AG08396 (cell line): ENCODE measurements at regions not wholly inside any gene's neighbourhood (a gene's known extent, or its start where the extent isn't known, plus 50 kb on each side); places are given as distances from the start of the nearest gene placed in this dataset.
"Not testable (repeated sequence)": the region's sequence is repeated elsewhere in the genome, so short reads cannot be mapped to it uniquely, and the experiment has no call there.

Experiments used
- DNase-seq: peaks from one replicate; pipeline ENCODE4 v3.0.0; 2012; ENCODE audit warnings: low spot score, mixed read lengths

DNA sequence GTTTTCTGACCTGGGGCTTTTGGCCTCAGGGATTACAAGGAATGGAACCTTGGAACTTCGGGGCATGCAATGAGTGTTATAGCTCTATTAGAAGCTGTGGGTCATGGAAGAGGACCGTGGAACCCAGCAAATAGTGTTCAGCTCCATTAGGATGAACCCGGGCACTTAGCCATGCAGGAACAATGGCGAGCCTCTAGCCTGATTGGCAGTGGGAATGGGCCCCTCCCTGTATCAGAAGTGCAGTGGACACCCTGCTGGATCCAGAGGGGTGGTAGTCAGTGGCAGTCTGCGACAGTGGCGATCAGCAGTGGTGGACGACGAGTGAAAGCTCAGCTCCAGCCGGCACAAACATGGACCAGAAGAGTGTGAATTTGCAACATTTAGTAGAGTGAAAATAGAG is 315.4 kb upstream of the TECRL start:
- DNase-seq, result no peak

GRCh38 chr4:64721106-64721505 is 311.9 kb upstream of the TECRL start:
- no peak for DNase-seq

GRCh38 chr4:64718091-64718490 is 308.8 kb upstream of the TECRL start:
- no peak for DNase-seq

- DNase-seq, result no peak
These were observed 306.5 kb upstream of the TECRL start for GRCh38 chr4:64715741-64716140.

DNA sequence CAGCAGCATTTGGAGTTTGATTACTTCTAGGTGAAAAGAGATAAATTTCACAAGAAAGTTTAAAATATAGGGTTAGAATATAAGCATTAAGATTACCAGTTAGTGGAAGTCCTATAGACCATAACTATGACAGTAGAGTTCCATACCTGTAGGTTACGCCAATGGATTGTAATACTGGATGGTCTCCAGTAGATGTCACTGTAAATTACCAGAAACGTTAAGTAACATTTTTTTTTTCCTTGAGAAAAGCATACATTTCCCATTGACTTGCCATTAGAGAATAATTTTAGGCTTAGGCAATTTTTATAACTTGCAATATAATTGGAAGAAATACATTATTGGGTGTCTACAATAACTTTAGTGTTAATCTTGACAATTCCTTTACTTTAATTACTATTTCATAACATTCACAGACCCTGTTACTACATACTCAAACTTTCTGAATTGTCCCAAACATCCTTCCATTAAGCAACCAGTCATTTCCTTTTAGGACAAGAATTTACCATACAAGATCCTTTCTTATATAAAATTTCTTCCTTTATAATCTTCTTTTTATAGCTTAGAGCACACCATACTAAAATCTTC is 304.1 kb upstream of the TECRL start:
- peak; percentile 5 for DNase-seq

DNA sequence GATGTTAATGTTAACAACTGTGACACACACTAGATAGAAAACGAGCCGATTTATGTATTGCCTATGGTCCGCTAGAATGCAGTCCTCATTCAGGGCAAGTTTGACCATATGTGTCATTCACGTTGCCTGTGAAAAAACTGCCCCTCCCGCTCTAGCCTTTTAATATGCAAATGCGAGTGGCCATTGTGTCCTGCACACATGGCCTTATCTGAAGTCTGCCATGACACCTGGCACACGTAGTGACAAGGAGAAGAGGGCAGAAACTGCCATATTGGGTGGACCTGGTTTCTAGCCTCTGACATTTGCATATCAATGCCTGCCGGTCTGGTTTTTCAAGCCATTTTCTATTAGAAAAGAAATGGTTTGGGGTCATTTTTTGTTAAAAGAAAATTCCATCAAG is 303.3 kb upstream of the TECRL start:
- no peak for DNase-seq

DNA sequence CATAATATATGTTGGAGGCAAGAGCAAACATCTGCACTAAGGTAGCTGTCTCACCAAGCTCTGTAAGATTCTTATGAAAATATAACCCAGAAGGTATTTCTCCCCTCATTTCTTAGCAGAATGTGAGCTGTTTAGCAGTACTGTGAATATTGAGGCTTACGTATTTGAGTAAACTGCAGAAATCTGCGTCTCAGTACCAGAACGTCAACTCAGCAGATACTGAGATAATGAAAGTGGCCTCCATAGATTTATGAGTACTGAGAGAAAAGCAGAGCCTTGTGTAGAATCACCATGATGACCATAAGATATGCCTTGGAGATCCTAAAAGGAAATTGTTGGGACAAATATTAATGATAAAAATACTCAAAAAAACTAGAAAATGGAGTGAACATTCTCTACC is 296.7 kb upstream of the TECRL start:
- DNase-seq, result no peak

DNA sequence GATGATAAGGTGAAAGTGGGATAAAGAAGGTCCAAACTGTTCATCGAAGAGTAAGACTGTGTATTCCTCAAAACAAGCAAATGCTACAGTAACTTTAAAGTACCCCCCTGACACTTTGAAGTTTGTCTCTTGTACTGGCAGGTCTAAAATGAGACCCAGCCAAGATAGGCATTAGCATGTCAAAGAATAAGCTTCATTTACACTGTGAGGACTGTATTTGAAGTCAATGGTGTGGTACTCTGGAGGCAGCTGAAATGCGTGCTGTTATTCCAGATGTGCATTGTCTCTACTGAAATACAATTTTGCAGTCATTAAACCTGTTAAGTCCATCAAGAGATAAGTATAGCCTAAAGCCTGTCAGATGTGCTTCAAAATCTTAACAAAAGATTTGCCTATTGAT is 288.9 kb upstream of the TECRL start:
- DNase-seq, result no peak

- DNase-seq, result no peak
These were observed 273.7 kb upstream of the TECRL start for GRCh38 chr4:64682946-64683345.

GRCh38 chr4:64682481-64682880 is 273.2 kb upstream of the TECRL start:
- no peak for DNase-seq

- not testable (repeated sequence) for DNase-seq
These were observed 263.9 kb upstream of the TECRL start for GRCh38 chr4:64673121-64673520.

GRCh38 chr4:64670647-64671046 is 261.4 kb upstream of the TECRL start:
- no peak for DNase-seq

DNA sequence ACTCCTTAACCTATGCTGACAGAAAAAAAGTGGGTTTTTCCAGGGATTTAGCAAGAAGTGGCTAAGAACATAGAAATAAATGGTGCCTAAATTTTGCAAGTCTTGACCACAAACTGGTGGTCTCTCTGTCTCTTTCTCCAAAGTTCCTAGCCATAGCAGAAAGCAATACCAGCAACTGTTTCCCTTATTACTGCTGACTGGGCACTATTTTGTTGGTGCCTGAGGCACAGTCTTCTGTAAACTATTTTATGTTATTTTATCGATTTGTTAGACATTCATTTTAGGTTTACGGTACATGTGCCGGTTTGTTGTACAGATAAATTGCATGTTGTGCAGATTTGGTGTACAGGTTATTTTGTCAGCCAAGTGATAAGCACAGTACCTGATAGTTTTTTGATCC is 234.6 kb upstream of the TECRL start:
- no peak for DNase-seq

DNA sequence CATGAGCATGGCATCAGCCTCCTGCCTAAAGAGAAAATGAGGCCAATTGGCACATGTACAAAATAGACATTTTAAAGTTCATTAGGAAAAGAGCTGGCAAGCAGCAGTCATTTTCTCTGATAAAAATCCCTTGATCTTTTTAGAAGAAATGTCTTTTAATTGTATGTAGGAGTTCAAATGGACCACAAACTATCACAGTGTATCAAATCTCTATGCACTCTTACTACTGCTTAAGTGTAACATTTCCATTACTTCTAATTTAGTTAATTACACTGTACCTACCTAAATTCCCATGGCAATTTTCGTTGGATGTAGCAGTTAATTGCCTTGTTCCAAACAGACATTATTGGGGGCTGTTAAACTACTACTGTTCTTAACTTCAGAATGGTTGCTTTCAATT is 233.7 kb upstream of the TECRL start:
- DNase-seq, result no peak

- not testable (repeated sequence) for DNase-seq
These were observed 231.2 kb upstream of the TECRL start for GRCh38 chr4:64640402-64640801.

GRCh38 chr4:64625438-64625837 is 216.2 kb upstream of the TECRL start:
- DNase-seq, result no peak

- DNase-seq, result no peak
These were observed 208.6 kb upstream of the TECRL start for GRCh38 chr4:64617800-64618199.

DNA sequence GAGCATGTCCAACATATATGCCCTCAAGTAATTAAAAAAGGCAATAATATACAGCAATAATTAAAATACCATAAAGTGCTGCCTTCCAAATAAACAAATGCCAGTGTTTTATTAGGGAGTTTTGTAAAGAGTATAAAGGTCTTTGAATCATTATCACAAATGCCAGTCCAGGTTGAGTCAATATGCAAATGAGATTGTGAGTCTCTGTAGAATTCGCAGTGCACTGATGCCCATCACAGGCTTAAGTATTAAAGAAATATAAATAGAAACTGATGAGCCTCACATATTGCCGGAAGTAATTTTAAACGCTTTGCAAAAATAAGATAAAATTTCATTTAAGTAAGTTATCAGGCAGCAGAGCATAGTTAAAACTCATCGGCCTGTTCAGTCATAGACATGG is 205.0 kb upstream of the TECRL start:
- DNase-seq, result no peak

- no peak for DNase-seq
These were observed 203.8 kb upstream of the TECRL start for GRCh38 chr4:64613046-64613445.

DNA sequence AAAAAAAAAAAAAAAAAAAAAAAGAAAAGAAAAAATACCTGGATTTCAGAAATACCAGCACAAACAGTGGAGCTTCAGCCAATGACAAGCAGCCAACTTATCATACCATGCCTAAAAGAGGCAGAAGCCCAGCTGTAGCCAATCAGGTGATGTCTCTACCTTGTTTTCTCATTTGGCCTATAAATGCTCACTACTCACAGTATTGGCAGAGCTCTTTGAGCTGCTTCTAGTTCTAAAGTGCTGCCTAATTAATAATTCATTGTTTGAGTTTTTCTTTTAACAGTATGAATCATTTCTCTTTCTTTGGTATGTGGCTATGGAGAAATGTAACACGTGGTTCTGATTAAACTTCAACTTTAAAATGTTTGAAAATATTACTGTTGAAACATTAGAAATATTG is 188.8 kb upstream of the TECRL start:
- no peak for DNase-seq

- no peak for DNase-seq
These were observed 185.5 kb upstream of the TECRL start for GRCh38 chr4:64594723-64595122.

DNA sequence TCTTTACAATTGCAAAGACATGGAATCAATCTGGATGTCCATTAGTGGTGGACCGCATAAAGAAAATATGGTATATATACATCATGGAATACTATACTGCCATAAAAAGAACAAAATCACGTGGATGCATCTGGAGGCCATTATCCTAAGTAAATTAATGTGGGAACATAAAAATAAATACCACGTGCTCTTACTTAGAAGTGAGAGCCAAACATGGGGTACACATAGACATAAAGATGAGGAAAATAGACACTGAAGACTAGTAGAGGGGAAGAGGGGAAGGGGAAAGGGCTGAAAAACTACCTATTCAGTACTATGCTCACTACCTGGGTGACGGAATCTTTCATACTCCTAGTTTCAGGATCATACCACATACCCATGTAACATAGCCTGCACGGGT is 179.3 kb upstream of the TECRL start:
- no peak for DNase-seq

GRCh38 chr4:64584981-64585557 is 175.8 kb upstream of the TECRL start:
- peak; percentile 7 for DNase-seq

DNA sequence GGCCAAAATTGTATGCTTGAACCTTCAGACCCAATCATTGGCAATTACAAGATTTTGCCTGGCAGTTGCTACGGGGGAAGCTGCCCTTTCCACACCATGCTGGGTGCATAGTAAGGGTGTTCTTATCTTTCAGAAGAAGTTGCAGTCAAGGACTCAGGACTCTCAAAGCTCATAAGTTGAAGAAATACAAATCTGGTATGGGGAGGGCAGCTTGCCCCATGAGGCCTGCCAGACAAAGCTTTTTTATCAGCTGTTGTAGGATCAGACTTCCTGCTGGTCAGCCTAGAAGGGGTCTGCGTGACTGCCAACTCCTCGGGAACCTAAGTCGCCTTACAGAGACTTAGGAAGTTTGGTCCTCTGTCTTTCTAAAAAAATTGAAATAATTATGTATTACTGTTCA is 174.9 kb upstream of the TECRL start:
- DNase-seq, result no peak

- no peak for DNase-seq
These were observed 173.2 kb upstream of the TECRL start for GRCh38 chr4:64582492-64582891.
